DOHH2 (cell line): ENCODE measurements at regions not wholly inside any gene's neighbourhood (a gene's known extent, or its start where the extent isn't known, plus 50 kb on each side); places are given as distances from the start of the nearest gene placed in this dataset.

Experiments
- EZH2phosphoT487 ChIP-seq: fragments of 200-600 bp; sonication (generic); IDR thresholded peaks from 2 replicates; pipeline ENCODE4 v1.6.1; 2017; ENCODE audit warnings: borderline replicate concordance, mild to moderate bottlenecking, antibody characterized with exemption, low read length, moderate library complexity, mixed read lengths
- TF ChIP-seq, protein P1 (sequence below): fragments of 200-600 bp; sonication (generic); IDR thresholded peaks from one replicate; pipeline ENCODE4 v1.5.1; 2014; ENCODE audit warnings: antibody characterized with exemption, mild to moderate bottlenecking, low read depth, low read length; ENCODE audit not compliant: poor library complexity, severe bottlenecking

- TF ChIP-seq, protein P1, sequence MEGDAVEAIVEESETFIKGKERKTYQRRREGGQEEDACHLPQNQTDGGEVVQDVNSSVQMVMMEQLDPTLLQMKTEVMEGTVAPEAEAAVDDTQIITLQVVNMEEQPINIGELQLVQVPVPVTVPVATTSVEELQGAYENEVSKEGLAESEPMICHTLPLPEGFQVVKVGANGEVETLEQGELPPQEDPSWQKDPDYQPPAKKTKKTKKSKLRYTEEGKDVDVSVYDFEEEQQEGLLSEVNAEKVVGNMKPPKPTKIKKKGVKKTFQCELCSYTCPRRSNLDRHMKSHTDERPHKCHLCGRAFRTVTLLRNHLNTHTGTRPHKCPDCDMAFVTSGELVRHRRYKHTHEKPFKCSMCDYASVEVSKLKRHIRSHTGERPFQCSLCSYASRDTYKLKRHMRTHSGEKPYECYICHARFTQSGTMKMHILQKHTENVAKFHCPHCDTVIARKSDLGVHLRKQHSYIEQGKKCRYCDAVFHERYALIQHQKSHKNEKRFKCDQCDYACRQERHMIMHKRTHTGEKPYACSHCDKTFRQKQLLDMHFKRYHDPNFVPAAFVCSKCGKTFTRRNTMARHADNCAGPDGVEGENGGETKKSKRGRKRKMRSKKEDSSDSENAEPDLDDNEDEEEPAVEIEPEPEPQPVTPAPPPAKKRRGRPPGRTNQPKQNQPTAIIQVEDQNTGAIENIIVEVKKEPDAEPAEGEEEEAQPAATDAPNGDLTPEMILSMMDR = no peak
- no peak for TF ChIP-seq EZH2phosphoT487
Measured at GRCh38 chr5:158349987-158350386, 491.0 kb upstream of the CLINT1 start.
